ENCODE measurements at regions not wholly inside any gene's neighbourhood (a gene's known extent, or its start where the extent isn't known, plus 50 kb on each side); places are given as distances from the start of the nearest gene placed in this dataset.

- no peak for DNase-seq
Observed at GRCh38 chr2:47315475-47315874, 53.6 kb upstream of the EPCAM start.

DNA sequence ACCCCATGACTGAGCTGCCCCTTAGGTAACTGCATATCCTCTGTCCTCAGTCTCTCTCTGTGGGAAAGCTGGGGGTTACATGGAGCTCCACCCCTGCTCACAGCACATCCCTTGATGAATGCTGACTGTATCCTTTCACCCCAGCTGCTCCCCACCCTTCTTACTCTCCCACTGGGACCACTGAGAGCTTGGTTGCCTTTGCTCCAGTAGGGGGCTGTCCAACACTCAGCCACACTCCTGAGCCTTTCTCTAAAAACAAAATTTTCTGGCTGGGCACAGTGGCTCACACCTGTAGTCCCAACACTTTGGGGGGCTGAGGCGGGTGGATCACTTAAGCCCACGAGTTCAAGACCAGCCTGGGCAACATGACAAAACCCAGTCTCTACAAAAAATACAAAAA is 55.4 kb upstream of the EPCAM start:
- no peak for DNase-seq

DNA sequence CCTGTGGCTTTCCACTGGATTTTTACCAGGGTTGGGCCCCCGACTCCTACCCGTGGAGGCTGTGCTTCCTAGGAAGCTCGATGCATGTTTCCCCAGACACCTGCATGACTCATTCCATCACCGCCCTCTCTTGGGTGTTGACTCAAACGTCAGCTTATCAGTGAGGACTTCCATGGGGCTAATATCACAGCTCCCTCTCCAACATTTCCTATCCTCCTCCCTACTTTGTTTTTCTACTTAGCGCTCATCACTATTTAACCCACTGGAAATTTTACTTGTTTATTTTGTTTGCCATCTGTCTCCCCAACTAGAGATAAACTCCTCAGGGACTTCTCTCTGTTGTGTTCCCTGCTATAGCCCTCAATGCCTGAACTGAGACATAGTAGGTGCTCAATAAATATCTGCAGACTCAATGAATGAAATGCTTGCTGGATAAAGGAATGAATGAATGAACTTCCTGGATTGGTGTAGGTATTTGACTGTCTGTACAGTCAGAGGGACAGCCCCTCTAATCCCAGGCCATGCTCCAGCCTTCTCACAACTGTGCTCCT is 55.9 kb upstream of the EPCAM start:
- no peak for DNase-seq

DNA sequence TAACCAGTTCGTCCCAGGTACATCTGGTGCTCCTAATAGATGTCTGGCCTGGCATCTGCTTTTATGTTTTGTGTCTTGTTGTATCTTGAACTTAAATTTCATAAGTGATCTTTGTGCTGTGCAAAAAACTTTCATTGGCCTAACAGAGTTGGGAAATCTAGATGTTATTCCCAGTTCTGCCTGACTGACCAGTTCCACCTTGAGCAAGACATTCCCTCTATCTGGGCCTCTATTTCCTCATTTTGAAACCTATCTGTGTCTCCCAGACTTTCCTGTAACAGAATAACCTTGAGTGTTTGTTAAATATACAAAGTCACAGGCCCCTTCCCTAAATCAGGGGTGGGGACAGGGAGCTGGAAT is 56.6 kb upstream of the EPCAM start:
- DNase-seq, result peak; percentile 11

DNA sequence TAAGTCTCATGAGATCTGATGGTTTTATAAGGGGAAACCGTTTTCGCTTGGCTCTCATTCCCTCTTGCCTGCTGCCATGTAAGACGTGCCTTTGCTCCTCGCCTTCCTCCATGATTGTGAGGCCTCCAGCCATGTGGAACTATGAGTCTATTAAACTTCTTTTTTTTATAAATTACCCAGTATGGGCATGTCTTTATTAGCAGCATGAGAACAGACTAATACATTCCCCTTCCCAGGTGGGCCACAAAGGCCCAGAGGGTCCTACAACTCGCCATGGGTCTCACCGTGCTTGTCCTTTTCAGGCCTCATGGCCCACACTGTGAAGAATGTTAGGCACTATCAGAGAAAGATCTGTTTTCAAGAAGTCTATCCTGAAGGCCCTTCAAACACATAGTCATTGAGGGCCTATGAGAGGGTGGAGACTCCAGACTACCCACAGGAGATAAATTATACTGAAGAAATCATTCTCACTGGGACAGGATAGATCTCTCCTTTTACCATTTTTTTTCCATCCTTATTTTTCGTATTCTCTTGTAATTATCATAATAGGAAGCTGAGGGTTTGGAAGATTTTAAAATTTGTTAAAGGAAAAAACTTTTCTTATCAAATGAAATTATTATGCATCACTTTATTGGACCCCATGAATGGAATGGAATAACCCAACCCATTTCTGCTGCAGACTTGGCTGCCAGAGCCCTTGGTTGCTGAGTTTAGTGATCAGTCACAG is 57.2 kb upstream of the EPCAM start:
- no peak for DNase-seq

DNA sequence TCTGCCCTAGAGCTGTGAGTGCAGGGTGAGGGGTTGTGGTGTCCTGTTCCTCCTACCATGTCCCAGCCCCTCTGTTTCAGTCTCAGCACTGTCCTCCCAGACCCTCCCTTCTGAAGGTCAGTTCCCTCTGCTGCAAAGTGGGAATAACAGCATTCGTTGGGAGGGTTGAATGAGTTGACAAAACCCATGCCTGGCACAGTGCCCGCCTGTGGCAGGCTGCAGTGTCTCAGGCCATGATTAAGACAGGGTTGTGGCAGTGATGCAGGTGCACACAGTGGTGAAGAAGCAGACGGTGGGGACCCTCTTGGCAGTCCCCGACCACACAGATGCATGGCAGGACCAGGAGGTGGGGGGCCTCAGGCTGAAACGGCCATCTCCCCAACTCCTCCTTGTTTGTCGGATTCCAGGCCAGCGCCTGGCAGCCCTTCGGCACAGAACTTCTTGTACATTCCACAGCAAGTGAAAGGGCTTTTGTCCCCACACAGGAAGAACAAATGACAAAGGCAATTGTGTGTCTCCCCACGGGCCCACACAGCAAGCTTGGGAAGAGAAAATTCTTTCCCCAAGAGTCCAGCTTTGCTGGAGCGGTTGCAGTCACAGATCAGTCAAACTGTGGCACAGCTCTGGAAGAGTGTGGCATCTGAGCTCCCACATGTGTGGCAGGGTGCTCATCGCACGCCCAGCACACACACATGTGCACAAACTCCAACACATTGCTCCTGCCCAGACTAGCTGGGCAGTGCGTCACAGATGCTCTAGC is 58.1 kb upstream of the EPCAM start:
- DNase-seq, result no peak

DNA sequence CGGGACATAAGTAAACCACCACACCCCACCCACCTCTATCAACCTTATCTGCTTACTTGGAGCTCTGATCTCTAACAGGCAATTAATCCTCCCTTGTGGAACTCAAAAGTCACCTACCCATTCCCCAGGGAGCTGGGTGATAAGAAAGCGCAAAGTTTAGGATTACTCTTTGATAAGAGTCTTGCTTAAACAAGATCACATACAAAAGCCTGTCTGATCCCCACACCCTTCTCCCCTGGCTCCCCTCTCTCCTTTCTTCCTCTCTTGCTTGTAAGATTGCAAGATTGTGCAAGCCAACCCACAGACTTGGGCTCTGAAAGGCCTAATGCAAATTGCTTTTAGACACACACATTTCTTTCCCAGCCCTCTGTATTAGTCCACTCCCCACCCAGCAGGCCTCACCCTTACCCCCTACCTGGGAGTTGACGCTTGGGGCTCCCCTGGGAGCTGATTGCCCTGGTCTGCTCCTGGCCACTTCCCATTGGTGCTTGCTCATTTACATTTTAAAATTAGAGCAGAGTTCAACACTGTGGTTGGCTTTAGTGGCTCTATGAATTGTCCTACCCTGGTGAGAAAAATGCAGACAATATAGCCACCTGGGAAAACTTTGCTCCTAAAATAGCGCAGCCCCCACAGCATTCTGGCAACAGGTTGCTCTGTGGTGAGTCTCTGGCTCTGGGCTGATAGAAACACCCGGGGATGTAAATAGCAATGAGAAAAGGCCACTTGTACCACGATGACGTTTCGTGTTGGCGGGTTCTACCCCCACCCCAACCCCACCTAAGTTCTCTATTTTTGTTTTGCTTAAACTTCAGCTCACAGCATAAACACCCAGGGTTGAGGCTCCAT is 58.9 kb upstream of the EPCAM start:
- DNase-seq, result peak; percentile 84

DNA sequence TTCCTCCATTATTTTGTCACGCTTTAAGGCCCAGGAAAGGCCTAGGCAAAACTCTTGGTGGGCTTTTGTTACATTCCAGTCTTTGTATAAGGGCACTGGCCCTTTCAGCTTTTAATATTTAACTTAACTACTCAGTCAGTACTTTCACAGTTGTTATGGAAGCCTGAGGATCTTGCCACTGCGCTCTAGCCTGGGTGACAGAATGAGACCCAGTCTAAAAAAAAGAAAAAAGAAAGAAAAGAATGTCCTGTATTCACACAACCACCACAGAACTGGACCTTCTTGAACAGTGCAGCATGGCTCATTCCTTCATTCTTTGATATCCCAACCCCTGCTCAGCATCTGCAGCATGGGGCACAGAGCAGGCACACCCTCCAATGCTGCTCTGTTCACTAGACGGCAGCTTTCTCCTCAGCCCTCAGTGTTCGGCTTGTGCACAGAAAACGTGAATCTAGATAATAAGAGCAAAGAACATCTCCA is 59.6 kb upstream of the EPCAM start:
- no peak for DNase-seq

DNA sequence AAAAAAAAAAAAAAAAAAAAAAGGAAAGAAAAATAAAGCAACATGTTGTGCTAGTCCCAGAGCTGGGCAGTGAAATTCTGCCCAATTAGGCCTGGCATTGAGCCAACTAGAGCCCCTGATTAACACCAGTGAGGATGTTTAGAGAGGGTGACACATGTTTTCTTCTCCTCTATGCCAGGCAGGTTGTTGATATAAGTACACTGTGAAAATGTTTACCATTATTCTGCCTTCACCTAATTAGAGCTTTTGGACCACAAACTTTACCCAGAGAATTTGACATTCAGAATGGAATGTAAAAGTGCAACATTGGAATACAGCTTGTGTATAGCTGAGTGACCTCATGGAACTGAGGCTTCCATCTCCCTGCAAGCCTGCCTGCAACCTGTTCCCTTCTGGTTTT is 62.0 kb upstream of the EPCAM start:
- DNase-seq, result no peak

GRCh38 chr2:47304654-47305053 is 64.5 kb upstream of the EPCAM start:
- DNase-seq, result no peak

- peak; percentile 61 for DNase-seq
Observed at GRCh38 chr2:47303341-47304148, 65.6 kb upstream of the EPCAM start.

DNA sequence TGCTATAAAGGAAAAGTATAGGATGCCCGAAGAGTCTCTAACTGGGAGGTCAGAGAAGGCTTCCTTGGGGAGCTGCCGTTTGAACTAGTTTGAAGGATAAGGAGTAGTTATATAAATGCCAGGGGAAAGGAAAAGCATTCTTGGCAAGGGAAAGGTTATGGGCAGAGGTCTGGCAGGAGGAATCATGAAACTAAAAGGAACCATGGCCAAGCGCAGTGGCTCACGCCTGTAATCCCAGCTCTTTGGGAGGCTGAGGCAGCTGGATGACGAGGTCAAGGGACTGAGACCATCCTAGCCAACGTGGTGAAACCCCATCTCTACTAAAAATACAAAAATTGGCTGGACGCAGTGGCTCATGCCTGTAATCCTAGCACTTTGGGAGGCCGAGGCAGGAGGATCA is 66.8 kb upstream of the EPCAM start:
- DNase-seq, result no peak

GRCh38 chr2:47301731-47302130 is 67.4 kb upstream of the EPCAM start:
- no peak for DNase-seq

GRCh38 chr2:47301277-47301618 is 67.9 kb upstream of the EPCAM start:
- no peak for DNase-seq

DNA sequence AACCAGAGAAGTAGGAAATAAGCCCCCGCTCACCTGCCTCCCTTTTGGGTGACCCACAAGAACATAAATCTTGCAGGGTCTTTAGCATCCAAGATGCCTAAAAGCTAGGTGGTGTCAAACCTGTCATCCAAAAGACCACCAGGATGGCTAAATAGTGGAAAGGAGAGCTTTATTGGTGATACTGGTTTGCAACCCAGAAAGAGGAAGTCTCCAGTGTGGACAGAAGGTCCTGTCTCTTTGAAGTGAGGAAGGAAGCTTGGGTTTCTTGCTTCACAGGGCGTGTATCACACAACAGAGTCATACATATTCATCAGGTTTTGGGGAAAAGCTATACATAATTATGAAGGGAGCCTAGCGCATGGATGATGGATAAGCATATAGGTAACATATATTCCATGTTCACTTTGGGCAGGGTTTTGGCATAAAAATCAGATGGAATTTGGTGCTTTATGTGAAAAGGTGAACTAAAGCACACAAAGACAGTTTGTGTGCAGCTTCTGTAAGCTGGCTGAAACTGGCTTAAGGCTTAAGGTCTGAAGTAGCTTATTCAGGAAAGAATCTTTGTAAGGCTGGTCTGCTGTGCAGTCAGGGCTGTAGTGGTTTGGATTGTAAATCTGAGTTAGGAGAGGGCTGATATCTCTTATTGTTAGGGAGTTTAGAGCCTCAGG is 68.4 kb upstream of the EPCAM start:
- peak; percentile 82 for DNase-seq

DNA sequence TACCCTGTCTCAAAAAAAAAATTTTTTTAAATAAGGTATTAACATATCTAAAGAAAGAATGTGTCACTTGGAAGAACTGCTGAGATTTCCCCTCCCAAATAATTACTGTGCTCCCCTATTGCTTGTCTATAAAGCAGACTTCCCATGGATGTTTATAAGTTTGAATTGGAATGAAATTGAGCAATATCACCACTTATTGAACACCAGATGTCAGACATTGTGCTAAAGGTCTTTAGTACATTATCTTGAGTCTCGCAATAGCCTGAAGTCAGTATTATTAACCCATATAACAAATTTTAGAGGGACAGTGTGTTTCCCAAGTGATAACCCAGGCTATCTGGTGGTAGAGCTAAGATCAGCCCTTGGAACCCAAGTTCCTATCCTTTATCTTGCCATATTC is 69.0 kb upstream of the EPCAM start:
- no peak for DNase-seq

- DNase-seq, result peak; percentile 40
Observed at GRCh38 chr2:47299555-47299954, 69.6 kb upstream of the EPCAM start.

DNA sequence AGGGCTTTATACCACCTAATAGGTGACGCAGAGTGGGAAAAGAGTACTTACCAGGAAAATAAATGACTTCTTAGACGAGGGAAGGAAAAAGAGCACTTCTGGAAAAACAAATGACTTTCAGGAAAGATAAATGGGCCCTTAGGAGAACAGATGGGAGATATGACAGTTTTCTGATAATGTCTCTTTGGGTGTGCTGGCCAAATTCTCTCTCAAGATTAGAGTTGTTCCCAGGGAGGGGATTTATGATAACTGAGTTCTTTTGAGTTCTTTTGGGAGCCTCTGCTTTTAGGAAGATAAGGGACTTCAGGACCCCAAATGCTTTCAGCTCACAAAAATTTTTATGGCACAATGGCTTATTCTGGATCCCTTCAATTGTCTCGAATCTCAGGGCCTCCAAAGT is 70.3 kb upstream of the EPCAM start:
- DNase-seq, result peak; percentile 50

GRCh38 chr2:47297767-47298425 is 71.2 kb upstream of the EPCAM start:
- peak; percentile 98 for DNase-seq

GRCh38 chr2:47295981-47296635 is 73.0 kb upstream of the EPCAM start:
- no peak for DNase-seq
